GM18868 (cell line): ENCODE measurements at regions not wholly inside any gene's neighbourhood (a gene's known extent, or its start where the extent isn't known, plus 50 kb on each side); places are given as distances from the start of the nearest gene placed in this dataset.

ENCODE experiments used
- ATAC-seq: cut with Tn5 transposase; IDR thresholded peaks from one replicate; pipeline ENCODE4 v1.9.1; 2021; ENCODE audit warnings: mild to moderate bottlenecking, moderate library complexity; ENCODE audit not compliant: unreplicated experiment

DNA sequence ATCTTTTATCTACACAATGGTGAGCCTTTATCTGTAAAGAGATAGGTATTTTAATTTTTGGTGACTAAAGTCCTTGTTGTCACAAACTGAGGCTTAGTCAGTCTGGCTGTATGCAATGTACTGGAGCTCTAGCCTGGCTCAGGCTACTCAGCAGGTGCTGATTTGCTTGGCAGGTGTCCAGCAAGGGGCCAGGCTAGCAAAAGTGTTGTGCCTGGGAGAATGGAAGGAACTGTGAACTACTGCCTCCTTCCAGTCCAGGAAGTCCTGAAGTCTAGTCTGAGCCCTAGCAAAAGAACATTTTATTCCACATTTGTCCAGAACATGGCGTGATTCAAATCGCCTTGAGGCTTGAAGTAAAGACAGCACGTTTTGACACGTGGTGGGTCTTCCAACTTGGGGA lies 260.5 kb downstream of the CCDC85A start:
- no peak for ATAC-seq

GRCh38 chr2:56448403-56449001 lies 264.7 kb downstream of the CCDC85A start:
- no peak for ATAC-seq

DNA sequence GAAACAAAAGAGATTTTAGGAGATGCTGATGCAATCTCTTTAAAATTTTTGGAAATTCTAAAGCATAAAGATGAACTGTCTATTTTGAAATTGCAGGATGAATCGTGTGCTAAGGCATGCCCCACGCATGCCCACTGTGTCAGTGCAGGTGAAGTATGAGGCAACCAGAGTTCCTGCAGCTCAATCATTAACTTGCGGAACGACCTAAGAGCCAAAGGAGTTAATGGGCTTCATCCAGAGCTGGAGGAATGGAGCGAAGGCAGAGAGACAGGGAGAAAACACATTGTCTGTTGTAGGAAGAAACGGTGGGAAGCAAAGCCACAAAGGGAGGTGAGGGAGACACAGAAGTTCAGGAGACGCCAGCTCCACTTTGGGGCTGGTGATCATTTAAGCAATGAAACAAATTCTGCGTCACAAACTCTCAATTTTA lies 265.2 kb downstream of the CCDC85A start:
- no peak for ATAC-seq

DNA sequence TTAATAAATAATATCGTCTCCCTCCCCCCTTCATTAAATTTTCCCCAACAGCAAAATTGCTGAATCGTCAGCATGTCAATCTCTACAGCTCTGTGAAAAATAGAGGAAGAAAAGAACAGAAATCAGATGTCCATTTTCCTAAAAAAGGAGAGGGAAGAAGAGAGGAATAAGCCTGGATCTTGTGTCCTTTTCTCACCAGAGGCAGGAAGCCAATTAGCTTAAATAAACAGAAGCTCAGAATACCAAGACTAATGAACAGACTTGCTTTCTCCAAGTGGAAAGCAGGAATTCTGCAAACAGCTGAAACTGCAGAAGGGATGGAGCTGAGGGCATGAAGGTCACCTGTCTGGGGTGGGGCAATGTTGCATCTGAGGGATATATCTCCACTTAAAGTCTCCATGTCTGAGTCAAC lies 265.7 kb downstream of the CCDC85A start:
- no peak for ATAC-seq

DNA sequence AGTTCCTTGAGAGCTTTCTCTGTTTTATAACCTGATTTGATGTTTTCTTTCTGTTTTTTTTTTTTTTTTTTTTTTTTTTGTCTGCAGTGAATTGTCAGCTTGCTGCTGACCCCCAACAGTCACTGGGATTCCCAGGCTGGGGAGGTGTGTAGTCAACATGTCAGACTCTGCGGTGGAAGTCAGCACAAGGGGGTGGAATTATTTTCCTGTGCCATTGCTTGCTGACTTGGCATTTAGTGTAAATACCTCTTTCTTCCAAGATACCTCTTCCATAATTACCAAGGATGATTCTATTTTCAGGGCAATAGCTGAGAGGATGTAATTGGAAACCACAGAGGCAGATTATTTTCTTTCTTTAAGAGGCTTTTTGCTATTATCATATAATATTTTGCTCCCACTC lies 266.3 kb downstream of the CCDC85A start:
- no peak for ATAC-seq

- no peak for ATAC-seq
Measured at GRCh38 chr2:56450772-56451171, 267.0 kb downstream of the CCDC85A start.

DNA sequence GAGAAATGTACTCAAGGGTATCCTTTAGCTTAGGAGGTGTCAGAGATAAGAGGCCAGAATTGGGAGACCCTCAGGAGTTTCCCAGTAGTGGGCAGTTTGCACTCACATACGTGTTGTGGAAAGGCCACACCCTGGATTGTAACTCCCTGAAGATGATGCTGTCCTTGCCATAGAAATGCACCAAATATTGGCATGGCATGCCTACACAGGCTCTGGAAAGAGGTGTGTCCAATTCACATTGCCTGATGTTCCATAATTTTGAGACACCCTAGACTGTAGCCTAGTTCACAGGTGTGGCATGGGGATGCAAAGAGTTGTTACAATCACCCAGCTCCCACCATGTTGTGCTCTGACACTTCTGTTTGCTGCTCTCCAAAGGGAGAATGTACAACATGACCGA lies 271.9 kb downstream of the CCDC85A start:
- ATAC-seq = no peak

DNA sequence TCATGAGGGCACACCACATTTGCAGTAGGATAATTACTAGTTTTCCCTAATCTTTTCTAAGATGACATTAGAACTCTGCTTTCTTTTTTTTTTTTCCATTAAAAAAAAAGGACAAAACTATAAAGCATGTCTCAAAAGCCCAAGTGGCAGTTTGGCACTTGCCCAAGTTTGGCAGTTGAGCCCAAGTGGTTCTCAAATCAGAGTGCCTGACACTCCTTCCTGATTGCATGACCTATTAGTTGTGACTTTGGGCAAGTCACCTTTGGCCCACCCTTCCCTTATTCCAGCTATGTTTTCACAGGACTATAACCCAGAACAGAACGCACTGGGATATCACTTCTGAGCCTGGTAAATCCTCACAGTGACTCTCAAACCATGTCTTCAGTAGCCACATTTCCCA lies 273.0 kb downstream of the CCDC85A start:
- ATAC-seq = no peak

- ATAC-seq = no peak
Measured at GRCh38 chr2:56460508-56460907, 276.7 kb downstream of the CCDC85A start.

DNA sequence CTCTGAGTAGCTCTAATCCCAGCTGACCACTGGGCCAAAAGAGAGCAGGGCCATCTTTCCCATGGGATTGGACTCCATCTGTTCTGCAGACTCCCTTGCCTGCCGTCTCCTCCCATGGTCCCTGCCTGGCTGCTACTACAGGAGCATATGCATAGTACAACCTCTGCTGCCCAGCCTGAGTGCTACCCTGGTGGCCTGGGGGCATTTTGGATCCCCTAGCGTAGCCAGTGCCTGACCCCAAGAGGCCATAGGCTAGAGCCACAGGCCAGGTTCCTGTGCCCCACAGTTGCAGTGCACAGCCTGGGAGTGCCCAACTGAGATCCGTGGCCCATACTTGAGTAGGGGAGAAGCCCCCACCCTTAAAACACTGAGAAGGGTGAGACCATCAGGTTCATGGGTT lies 280.3 kb downstream of the CCDC85A start:
- no peak for ATAC-seq

DNA sequence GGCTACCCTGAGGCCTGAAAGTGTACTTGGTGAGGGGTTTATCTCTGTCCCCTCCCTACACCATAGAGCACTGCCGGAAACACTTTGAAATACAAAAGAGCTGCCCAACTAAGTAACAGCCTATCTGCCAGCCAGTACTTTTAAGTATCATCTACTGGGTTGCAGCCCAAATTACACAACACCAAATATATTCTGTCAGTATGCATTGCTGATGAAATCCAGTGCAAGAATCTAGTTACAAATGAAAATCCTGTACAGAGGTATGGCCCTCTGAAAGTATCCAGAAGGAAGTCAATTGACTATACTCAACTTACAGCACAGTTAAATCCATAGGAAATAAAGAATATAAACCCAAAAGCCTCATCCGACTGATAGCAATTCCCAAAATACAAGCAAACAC lies 280.8 kb downstream of the CCDC85A start:
- no peak for ATAC-seq

DNA sequence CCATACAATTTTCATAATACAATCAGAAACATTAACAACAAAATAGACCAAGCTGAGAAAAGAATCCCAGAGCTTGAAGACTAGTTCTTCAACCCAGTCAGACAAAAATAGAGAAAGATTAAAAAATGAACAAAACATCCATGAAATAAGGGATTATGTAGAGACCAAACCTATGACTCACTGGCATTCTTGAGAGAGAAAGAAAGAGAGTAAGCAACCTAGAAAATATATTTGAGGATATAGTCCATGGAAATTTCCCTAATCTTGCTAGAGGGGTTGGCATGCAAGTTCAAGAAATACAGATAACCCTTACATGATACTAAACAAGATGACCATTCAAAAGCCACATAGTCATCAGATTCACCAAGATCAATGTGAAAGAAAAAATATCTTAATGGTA lies 281.7 kb downstream of the CCDC85A start:
- no peak for ATAC-seq

DNA sequence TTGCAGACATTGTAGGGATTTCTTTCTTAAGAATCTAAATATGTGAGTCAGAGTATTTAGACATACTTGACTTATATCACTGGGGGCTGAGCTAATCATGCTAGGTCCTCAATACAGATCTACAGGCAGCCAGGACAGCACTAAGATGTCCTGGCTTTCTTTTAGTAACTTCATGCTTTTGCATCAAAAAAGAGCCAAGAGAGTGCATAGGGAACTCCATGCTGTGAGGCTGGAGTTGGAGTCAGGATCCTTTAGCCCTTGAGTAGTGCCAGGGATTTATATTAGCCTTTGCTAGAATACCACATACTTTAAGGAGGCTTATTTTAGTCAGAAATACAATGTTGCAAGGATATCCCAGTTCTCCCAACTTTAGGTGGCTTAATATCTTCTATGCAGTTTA lies 289.7 kb downstream of the CCDC85A start:
- ATAC-seq = no peak

DNA sequence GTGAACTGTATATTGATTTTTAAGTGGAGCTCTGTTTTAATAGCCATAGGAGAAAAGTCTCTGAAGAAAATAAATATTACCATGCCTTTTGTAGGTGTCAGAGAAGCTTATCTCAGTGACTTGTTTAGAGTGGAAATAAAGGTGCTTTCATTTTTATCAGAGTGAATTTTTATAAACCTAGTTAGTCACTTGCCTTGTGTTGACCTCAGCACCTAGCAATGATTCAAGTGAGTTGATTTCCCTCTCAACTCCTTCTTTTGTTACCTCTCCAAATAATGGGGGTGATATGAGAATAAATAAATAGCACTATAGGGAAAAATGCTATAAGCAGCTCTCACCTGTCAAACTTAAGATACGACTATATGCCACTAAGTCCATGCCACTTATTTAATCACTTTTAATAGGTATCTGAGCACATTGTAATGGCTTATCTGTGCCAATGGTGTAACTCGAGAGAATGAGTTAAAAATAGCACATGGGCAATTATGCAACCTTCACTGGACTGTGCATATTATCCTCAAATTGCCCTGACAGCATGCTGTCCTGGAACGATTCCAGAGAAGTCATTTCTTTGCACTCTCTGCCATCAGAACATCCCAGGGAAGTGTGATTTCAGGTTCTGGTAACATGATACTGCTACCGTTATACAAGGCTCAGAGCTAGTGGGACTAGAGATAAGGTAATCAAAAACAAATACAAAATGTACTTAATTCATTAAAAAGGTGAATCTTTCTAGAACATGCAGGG lies 290.8 kb downstream of the CCDC85A start:
- ATAC-seq = no peak

DNA sequence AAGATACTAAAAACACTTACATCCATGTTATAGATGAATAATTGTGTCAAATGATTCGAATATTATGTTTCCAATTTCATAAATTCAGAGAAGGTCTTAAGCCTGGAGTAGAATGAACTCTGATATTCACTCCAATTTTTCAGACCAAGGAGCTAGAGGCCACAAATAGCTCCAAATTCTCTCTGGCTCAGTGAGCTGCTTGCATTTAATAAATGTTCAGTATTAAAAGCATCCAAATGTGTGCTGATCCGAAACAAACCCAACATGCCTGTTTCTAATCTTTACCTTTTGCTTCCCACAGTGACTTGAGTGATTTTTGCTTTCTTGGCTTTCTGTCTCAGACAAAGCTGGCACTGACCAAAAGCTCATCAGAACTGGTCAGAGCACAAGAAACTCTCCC lies 291.4 kb downstream of the CCDC85A start:
- ATAC-seq = no peak

DNA sequence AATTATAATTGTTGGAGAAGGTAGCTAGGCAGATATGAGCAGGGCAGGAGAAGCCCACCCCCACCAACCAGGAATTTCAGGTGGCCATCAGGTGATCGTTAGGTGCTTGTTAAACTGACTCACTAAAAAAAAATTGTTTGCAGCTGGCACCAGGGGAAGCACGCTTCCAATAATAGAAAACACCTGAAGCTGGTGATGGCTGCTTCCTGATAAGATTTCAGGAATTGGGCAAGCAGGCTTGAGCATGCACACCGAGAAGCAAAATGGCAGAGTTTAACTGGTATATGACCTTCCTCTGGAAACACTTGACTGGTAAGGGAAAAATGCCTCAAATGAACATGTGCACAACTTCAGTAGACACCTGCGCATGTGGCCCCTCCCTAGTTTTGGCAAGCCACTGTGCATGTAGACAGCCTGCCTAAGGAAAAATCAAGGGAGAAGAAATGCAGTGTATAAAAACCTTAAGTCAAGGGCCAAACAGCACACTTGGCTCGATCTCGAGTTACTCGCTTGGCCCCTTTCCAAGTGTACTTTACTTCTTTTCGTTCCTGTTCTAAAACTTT lies 292.8 kb downstream of the CCDC85A start:
- ATAC-seq = no peak

DNA sequence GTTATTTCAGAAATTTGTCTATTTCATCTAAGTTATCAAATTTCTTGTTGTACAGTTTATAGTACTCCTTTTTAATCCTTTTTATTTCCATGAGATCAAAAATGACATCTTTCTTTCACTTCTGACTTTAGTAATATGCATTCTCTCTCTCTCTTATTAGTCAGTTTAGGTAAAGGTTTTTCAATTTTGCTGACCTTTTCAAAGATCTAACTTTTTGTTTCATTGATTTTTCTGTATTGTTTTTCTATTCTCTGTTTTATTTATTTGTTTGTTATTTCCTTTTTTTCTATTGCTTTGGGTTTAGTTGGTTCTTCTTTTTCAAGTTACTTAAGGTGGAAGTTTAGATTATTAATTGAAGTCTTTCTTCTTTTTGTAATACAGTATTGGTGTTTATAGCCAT lies 294.2 kb downstream of the CCDC85A start:
- ATAC-seq = no peak

DNA sequence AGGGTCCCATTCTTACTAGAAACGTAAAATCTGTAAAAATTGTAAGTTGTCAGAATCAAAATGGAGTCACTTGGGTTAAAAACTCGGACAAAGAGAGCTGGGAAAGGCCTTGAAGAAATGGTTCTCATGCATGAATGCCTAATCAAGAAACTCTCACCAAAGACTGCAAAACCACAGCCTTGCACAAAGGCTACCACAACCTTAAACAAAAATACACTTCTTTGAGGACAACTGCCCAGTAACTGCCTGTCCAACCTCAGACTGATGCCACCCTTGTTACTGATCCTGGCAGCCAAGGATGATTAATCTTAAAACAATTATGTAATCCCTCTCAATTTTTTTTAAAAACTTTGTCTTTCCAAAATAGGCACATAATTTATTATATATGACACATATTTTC lies 299.3 kb downstream of the CCDC85A start:
- no peak for ATAC-seq

- ATAC-seq = no peak
Measured at GRCh38 chr2:56484906-56485305, 301.1 kb downstream of the CCDC85A start.

- no peak for ATAC-seq
Measured at GRCh38 chr2:56500317-56500716, 316.5 kb downstream of the CCDC85A start.

GRCh38 chr2:56502616-56503015 lies 318.8 kb downstream of the CCDC85A start:
- ATAC-seq = no peak

- no peak for ATAC-seq
Measured at GRCh38 chr2:56505885-56506284, 322.1 kb downstream of the CCDC85A start.
